ENCODE measurements at regions not wholly inside any gene's neighbourhood (a gene's known extent, or its start where the extent isn't known, plus 50 kb on each side); places are given as distances from the start of the nearest gene placed in this dataset.

DNA sequence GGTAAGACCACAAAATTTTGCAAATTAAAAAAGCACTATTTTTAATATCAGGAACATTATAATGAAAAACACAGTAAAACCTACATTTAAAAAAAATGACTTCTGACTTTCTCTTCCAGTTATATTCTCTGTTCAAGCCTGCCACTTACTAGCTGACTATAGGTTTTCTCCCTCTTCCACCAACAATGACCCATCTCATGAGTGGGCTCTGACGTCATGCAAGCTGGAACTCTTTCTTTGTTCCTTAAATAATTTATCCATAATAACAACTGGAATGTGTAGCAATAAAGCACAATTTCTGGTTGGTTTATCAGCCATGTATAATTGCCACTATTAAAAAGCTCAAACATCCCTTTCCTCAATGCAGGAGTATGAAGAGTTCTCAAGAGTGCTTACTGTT lies 378.1 kb upstream of the FAM174A start:
- no peak for DNase-seq (ENCODE audit: extremely low read depth, low read depth)
- TF ChIP-seq, protein P1, sequence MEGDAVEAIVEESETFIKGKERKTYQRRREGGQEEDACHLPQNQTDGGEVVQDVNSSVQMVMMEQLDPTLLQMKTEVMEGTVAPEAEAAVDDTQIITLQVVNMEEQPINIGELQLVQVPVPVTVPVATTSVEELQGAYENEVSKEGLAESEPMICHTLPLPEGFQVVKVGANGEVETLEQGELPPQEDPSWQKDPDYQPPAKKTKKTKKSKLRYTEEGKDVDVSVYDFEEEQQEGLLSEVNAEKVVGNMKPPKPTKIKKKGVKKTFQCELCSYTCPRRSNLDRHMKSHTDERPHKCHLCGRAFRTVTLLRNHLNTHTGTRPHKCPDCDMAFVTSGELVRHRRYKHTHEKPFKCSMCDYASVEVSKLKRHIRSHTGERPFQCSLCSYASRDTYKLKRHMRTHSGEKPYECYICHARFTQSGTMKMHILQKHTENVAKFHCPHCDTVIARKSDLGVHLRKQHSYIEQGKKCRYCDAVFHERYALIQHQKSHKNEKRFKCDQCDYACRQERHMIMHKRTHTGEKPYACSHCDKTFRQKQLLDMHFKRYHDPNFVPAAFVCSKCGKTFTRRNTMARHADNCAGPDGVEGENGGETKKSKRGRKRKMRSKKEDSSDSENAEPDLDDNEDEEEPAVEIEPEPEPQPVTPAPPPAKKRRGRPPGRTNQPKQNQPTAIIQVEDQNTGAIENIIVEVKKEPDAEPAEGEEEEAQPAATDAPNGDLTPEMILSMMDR (IDR thresholded peaks at IDR 0.05; ENCODE audit: low read depth, low read length), result no peak

DNA sequence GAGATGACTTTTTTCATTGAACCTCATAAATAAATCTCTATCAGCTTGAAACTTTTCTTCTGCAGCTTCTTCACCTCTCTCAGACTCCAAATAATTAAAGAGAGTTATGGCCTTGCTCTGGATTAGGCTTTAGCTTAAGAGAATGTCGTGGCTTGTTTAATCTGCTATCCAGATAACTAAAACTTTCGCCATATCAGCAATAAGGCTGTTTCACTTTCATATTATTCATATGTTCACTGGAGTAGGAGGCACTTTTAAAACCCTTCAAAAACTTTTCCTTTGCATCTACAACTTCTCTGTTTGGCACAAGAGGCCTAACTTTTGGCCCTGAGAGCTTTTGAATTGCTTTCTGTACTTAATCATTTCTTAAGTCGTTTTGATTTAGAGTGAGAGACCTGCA lies 386.9 kb upstream of the FAM174A start:
- TF ChIP-seq, protein P1 (IDR thresholded peaks at IDR 0.05; ENCODE audit: low read depth, low read length), result no peak
- DNase-seq (ENCODE audit: extremely low read depth, low read depth), result no peak

DNA sequence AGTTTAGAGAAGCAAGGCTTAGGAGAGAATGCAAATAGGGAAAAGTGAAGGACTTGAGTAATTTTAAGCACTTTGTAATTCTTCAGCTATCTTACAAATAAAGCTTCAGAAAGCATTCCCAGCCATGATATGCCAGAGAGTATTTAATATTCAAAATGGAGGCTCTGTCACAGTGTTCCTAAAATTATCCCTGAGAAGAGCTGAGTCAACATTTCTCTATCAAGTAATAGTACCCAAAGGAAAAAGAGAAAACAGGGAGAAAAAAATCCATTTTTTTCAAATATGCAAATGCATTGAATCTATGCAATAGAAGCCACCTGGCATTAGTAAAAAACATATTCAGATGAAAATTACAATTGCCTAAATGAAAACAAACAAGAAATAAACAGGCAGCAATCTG lies 392.6 kb upstream of the FAM174A start:
- TF ChIP-seq, protein P1 (IDR thresholded peaks at IDR 0.05; ENCODE audit: low read depth, low read length), result no peak
- no peak for DNase-seq (ENCODE audit: extremely low read depth, low read depth)

DNA sequence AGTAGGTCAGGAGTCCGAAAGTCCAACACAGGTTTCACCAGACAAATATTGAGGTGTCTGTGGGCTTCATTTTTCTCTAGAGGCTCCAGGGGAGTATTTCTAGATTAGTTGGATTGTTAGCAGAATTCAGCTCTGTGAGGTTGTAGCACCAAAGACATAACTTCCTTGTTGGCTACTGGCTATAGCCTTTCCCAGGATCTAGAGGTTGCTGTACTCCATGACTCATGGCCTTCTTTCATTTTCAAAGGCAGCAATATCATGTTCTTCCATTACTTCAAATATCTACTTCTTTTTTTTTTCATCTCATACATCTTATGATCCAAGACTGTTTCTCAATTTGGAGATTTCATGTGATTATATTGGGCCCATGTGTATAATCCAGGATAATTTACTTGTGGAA lies 404.0 kb upstream of the FAM174A start:
- TF ChIP-seq, protein P1 (IDR thresholded peaks at IDR 0.05; ENCODE audit: low read depth, low read length), result no peak
- no peak for DNase-seq (ENCODE audit: extremely low read depth, low read depth)

- TF ChIP-seq, protein P1 (IDR thresholded peaks at IDR 0.05; ENCODE audit: low read depth, low read length), result no peak
- DNase-seq (ENCODE audit: extremely low read depth, low read depth), result no peak
These were observed 404.9 kb upstream of the FAM174A start for GRCh38 chr5:100130307-100130706.

DNA sequence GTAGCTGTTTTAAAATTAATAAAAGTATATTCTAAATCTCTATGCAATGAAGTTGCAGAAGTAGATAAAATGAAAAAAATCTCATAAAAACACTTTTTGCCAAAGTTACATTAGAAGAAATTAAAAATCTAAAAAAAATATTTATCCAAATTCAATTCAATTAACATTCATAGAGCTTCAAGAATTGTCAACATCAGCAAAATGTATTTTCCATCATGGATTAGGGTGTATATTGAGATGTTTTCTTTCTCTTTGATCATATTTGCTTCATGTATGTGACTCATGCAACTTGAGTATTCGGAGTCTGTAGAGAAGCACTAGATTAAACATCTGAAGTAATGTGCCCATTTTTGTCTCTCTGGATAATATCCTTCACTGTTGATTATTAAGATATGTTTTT lies 415.3 kb upstream of the FAM174A start:
- TF ChIP-seq, protein P1 (IDR thresholded peaks at IDR 0.05; ENCODE audit: low read depth, low read length), result no peak
- no peak for DNase-seq (ENCODE audit: extremely low read depth, low read depth)

DNA sequence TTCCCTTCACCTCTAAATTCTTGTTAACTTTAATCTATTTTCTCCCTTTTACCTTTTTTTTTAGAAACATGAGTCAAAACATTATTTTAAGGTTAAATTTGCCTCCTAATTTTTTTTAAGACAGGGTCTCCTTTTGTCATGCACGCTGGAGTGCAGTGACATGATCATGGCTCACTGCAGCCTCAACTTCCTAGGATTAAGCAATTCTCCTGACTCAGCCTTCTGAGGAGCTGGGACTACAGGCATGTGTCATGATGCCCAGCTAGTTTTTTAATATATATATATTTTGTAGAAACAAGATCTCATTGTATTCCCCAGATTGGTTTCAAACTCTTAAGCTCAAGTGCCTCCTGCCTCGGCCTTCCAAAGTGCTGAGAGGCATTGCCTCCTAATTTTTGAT lies 424.7 kb upstream of the FAM174A start:
- DNase-seq (ENCODE audit: extremely low read depth, low read depth), result no peak
- TF ChIP-seq, protein P1 (IDR thresholded peaks at IDR 0.05; ENCODE audit: low read depth, low read length), result no peak

Data from AG09319 (cell line).